NCI-H774 (cell line): ENCODE measurements at regions not wholly inside any gene's neighbourhood (a gene's known extent, or its start where the extent isn't known, plus 50 kb on each side); places are given as distances from the start of the nearest gene placed in this dataset.

Experiments
- DNase-seq: peaks from one replicate; lab custom pipeline; 2025; lab: John Stamatoyannopoulos, UW

GRCh38 chr4:184879271-184879670, 53.5 kb upstream of the ACSL1 start:
- DNase-seq, result no peak

- no peak for DNase-seq
These were observed 56.5 kb upstream of the ACSL1 start for GRCh38 chr4:184882276-184882675.

GRCh38 chr4:184883024-184883423, 57.3 kb upstream of the ACSL1 start:
- no peak for DNase-seq

GRCh38 chr4:184884883-184885282, 59.1 kb upstream of the ACSL1 start:
- no peak for DNase-seq

GRCh38 chr4:184885602-184886001, 59.8 kb upstream of the ACSL1 start:
- DNase-seq, result no peak

- DNase-seq, result no peak
These were observed 61.6 kb upstream of the ACSL1 start for GRCh38 chr4:184887333-184887732.

GRCh38 chr4:184887947-184888346, 62.2 kb upstream of the ACSL1 start:
- no peak for DNase-seq

GRCh38 chr4:184889666-184890335, 64.0 kb upstream of the ACSL1 start:
- no peak for DNase-seq

- no peak for DNase-seq
These were observed 64.7 kb upstream of the ACSL1 start for GRCh38 chr4:184890499-184890898.

GRCh38 chr4:184891816-184892397, 66.1 kb upstream of the ACSL1 start:
- DNase-seq, result no peak

- DNase-seq, result no peak
These were observed 67.2 kb upstream of the ACSL1 start for GRCh38 chr4:184892999-184893398.

- no peak for DNase-seq
These were observed 68.2 kb upstream of the ACSL1 start for GRCh38 chr4:184893801-184894571.

- no peak for DNase-seq
These were observed 69.4 kb upstream of the ACSL1 start for GRCh38 chr4:184895012-184895695.

GRCh38 chr4:184896868-184897715, 71.3 kb upstream of the ACSL1 start:
- no peak for DNase-seq

- no peak for DNase-seq
These were observed 72.1 kb upstream of the ACSL1 start for GRCh38 chr4:184897895-184898294.

GRCh38 chr4:184898793-184899192, 73.0 kb upstream of the ACSL1 start:
- DNase-seq, result no peak

GRCh38 chr4:184899261-184900134, 73.7 kb upstream of the ACSL1 start:
- DNase-seq, result no peak

- no peak for DNase-seq
These were observed 74.4 kb upstream of the ACSL1 start for GRCh38 chr4:184900184-184900583.

GRCh38 chr4:184902550-184902949, 76.8 kb upstream of the ACSL1 start:
- no peak for DNase-seq

- no peak for DNase-seq
These were observed 80.8 kb upstream of the ACSL1 start for GRCh38 chr4:184906480-184907097.
